SU-DHL-6 (cell line): ENCODE measurements at regions not wholly inside any gene's neighbourhood (a gene's known extent, or its start where the extent isn't known, plus 50 kb on each side); places are given as distances from the start of the nearest gene placed in this dataset.

Source experiments
- EZH2phosphoT487 ChIP-seq: fragments of 200-600 bp; sonication (generic), shearing (Covaris generic); conservative IDR thresholded peaks from 2 replicates; pipeline ENCODE4 v1.6.1; 2018; ENCODE audit warnings: mild to moderate bottlenecking, antibody characterized with exemption, low read length, moderate library complexity, mixed read lengths
- TF ChIP-seq, protein P1 (sequence below): fragments of 200-600 bp; sonication (generic); IDR thresholded peaks from one replicate; pipeline ENCODE4 v1.5.1; 2017; ENCODE audit warnings: antibody characterized with exemption, mild to moderate bottlenecking, low read length, moderate library complexity; ENCODE audit not compliant: insufficient read depth, poor library complexity, severe bottlenecking

DNA sequence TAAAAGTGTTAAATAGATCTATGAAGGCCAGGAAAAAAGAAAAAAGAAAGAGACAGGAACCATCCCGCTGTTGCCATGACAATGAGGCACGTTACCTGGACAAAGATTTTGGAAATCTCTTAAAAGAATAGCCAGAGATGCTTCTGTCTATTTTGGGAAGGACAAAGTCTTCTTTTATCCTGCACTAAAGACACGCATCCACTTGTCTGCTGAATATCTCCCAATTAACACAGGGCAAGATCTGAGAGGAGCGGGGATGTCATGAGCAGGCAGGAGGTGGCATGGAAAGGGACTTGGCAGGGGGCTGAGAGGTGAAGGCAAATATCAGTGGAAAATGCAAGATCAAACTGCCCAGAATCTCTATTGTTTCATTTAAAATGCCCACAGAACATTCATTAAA, 153.8 kb upstream of the BLID start:
- TF ChIP-seq, protein P1, sequence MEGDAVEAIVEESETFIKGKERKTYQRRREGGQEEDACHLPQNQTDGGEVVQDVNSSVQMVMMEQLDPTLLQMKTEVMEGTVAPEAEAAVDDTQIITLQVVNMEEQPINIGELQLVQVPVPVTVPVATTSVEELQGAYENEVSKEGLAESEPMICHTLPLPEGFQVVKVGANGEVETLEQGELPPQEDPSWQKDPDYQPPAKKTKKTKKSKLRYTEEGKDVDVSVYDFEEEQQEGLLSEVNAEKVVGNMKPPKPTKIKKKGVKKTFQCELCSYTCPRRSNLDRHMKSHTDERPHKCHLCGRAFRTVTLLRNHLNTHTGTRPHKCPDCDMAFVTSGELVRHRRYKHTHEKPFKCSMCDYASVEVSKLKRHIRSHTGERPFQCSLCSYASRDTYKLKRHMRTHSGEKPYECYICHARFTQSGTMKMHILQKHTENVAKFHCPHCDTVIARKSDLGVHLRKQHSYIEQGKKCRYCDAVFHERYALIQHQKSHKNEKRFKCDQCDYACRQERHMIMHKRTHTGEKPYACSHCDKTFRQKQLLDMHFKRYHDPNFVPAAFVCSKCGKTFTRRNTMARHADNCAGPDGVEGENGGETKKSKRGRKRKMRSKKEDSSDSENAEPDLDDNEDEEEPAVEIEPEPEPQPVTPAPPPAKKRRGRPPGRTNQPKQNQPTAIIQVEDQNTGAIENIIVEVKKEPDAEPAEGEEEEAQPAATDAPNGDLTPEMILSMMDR = no peak
- no peak for TF ChIP-seq EZH2phosphoT487
